Thyroid gland (tissue), 4 donors: ENCODE measurements at regions not wholly inside any gene's neighbourhood (a gene's known extent, or its start where the extent isn't known, plus 50 kb on each side); places are given as distances from the start of the nearest gene placed in this dataset.
A peak's percentile ranks its signal among the peaks of the same experiment; 100 is the strongest.

Source experiments
- DNase-seq, 2 donors: peaks; one replicate each; pipeline ENCODE4 v3.0.0-alpha.2; 2019
- H3K27ac ChIP-seq, 3 donors: fragments of 200-600 bp; sonication (generic); 1 replicate in 2 of 3; 2 replicates in 1 of 3; pipeline ENCODE4 v1.5.1; 2016 to 2019; ENCODE audit warnings: mild to moderate bottlenecking in 1 of 3, moderate library complexity in 1 of 3
- H3K27me3 ChIP-seq: fragments of 200-600 bp; sonication (generic); one replicate; pipeline ENCODE4 v1.5.1; 2019
- H3K36me3 ChIP-seq, 2 donors: fragments of 200-600 bp; sonication (generic); one replicate each; pipeline ENCODE4 v1.5.1; 2016 to 2019
- H3K4me1 ChIP-seq, 2 donors: fragments of 200-600 bp; sonication (generic); one replicate each; pipeline ENCODE4 v1.5.1; 2017 to 2019
- H3K4me3 ChIP-seq, 3 donors: fragments of 200-600 bp; sonication (generic); replicated peaks in 1 of 3; 1 replicate in 2 of 3; 2 replicates in 1 of 3; pipeline ENCODE4 v1.5.1; 2016; ENCODE audit warnings: mild to moderate bottlenecking in 1 of 3
- H3K9me3 ChIP-seq: fragments of 200-600 bp; sonication (generic); one replicate; pipeline ENCODE4 v1.5.1; 2017
- POLR2A ChIP-seq, 2 donors: fragments of 450-650 bp; IDR thresholded peaks; one replicate each; pipeline ENCODE4 v1.6.1; 2017; ENCODE audit warnings: antibody characterized with exemption in 2 of 2, mild to moderate bottlenecking in 2 of 2, moderate library complexity in 1 of 2
- WGBS, 2 donors: methylation state at CpG; one replicate each; pipeline ENCODE4 v1.1.5; 2017; 5-methylcytosine and 5-hydroxymethylcytosine counted together
- intact Hi-C: fragments of 100-400 bp; cut with DNase I; formaldehyde crosslinking; loops from one replicate; pipeline ENCODE4 v1.15.1; 2023
- TF ChIP-seq, protein P1 (sequence below), 6 experiments: fragments of 200-600 bp in 3 of 6; fragments of 450-650 bp in 3 of 6; sonication (generic) in 3 of 6; IDR thresholded peaks; one replicate each; pipeline ENCODE4 v1.5.1; 2016 to 2019; ENCODE audit warnings: antibody characterized with exemption in 6 of 6, mild to moderate bottlenecking in 2 of 6, inconsistent platforms in 1 of 6, moderate library complexity in 1 of 6

DNA sequence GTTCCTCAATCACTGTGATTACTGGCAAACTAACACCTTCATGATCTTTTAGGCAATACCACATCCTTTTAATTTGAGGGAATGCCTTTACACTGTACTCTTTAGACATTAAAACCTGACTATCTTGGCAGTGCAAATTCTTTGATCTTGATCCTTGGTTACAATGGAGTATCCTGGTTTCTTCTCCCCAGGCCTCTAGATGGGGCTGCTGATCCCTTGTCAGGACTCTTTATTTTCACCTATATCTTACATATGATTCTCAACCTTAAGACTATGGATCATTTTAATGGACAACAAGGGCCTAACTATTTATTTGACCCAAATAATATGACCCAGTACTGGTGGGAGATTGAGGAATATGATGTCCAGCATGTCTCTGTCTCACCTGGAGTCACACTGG, 1005.5 kb upstream of the INTU start:
- intact Hi-C loops: no loop called here
- no peaks in the 10 kb centered on the region for H3K36me3 ChIP-seq

DNA sequence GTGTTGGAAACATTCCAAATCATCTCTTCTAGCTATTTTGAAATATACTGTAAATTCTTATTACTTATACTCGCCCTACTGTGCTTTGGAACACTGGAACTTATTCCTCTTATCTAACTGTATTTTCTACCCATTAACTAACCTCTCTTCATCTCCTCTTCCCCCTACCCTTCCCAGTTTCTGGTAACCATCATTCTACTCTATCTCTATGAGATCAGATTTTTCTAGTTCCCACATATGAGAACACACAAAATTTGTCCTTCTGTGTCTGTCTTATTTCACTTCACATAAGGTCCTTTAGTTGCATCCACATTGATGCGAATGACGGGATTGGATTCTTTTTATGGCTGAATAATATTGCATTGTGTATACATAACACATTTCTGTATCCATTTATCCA, 1003.8 kb upstream of the INTU start:
- Histone ChIP-seq H3K36me3 (no peaks in the 10 kb centered on the region), H3K27ac (no peak overlapping the region), H3K9me3 (no peaks in the 10 kb centered on the region), H3K4me3 (no peak overlapping the region), H3K4me1 (no peaks in the 10 kb centered on the region), H3K27me3 (no peaks in the 10 kb centered on the region)
- TF ChIP-seq, protein P1, sequence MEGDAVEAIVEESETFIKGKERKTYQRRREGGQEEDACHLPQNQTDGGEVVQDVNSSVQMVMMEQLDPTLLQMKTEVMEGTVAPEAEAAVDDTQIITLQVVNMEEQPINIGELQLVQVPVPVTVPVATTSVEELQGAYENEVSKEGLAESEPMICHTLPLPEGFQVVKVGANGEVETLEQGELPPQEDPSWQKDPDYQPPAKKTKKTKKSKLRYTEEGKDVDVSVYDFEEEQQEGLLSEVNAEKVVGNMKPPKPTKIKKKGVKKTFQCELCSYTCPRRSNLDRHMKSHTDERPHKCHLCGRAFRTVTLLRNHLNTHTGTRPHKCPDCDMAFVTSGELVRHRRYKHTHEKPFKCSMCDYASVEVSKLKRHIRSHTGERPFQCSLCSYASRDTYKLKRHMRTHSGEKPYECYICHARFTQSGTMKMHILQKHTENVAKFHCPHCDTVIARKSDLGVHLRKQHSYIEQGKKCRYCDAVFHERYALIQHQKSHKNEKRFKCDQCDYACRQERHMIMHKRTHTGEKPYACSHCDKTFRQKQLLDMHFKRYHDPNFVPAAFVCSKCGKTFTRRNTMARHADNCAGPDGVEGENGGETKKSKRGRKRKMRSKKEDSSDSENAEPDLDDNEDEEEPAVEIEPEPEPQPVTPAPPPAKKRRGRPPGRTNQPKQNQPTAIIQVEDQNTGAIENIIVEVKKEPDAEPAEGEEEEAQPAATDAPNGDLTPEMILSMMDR (IDR thresholded peaks at IDR 0.05): no peak
- TF ChIP-seq POLR2A (IDR thresholded peaks at IDR 0.05): no peak
- no peak for DNase-seq
- WGBS, 2 donors: 92 to 94% methylated on average over 3 of the region's 3 CpGs
- intact Hi-C loops: no loop called here

More for the DNA sequence above, 1005.5 kb upstream of the INTU start:
- TF ChIP-seq, protein P1 (IDR thresholded peaks at IDR 0.05): peak in 2 of 6 experiments; percentile 5 to 21
- no peak for TF ChIP-seq POLR2A (IDR thresholded peaks at IDR 0.05)
- H3K27ac ChIP-seq: no peak overlapping the region
- no peaks in the 10 kb centered on the region for H3K9me3 ChIP-seq
- no peak for DNase-seq
- H3K4me3 ChIP-seq: no peak overlapping the region
- H3K4me1 ChIP-seq: no peaks in the 10 kb centered on the region
- no peaks in the 10 kb centered on the region for H3K27me3 ChIP-seq

DNA sequence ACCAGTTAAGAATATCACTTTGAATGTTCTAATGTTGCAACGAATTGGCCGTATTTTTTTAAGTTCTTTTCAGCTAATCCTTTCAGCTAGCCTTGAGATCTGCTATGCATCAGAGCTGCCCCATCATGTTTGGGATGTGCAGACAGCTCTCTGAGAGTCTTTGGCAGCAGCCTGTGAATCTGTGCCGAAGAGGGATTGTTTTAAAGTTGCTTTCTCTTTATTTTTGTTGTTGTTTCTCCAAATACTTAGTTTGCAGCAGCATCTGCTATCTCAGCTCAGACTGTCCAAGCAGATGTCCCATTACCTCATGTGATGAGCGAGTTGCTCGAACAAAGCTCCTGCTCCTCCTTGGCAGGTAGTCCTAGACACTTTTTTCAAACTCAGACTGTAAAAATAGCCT, 1002.5 kb upstream of the INTU start:
- no peak overlapping the region for H3K4me3 ChIP-seq
- DNase-seq: no peak
- H3K27ac ChIP-seq: no peak overlapping the region
- TF ChIP-seq POLR2A (IDR thresholded peaks at IDR 0.05): no peak
- TF ChIP-seq, protein P1 (IDR thresholded peaks at IDR 0.05): no peak
- H3K4me1 ChIP-seq: no peaks in the 10 kb centered on the region
- intact Hi-C loops: no loop called here
- 74 to 76% methylated on average over 5 of the region's 5 CpGs for WGBS, 2 donors
- H3K9me3 ChIP-seq: no peaks in the 10 kb centered on the region
- no peaks in the 10 kb centered on the region for H3K36me3 ChIP-seq
- H3K27me3 ChIP-seq: no peaks in the 10 kb centered on the region

DNA sequence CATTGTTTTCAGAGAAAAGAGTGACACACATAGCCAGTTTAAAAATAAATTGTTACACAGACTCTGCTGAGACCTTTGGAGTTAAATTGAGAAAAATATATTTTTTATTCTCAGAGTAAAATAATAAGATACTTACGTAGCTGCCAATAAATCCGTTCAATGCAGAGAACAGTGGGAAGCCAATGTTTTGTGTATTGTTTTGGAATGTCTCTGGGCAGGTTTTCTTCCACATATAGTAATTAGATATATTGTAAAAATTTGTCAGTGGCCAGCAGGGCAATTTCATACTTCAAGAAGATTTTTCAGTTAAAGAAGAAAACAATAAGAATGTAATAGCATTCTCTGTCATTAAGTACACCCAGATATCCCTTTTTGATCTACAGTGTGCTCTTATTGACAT, 999.5 kb upstream of the INTU start:
- H3K27ac ChIP-seq: no peak overlapping the region
- H3K4me3 ChIP-seq: no peak overlapping the region
- DNase-seq: no peak
- H3K27me3 ChIP-seq: no peaks in the 10 kb centered on the region
- intact Hi-C loops: no loop called here
- no peak for TF ChIP-seq POLR2A (IDR thresholded peaks at IDR 0.05)
- TF ChIP-seq, protein P1 (IDR thresholded peaks at IDR 0.05): no peak
- WGBS, 2 donors: 91 to 93% methylated on average over 2 of the region's 2 CpGs
- no peaks in the 10 kb centered on the region for H3K4me1 ChIP-seq
- H3K9me3 ChIP-seq: no peaks in the 10 kb centered on the region
- no peaks in the 10 kb centered on the region for H3K36me3 ChIP-seq

DNA sequence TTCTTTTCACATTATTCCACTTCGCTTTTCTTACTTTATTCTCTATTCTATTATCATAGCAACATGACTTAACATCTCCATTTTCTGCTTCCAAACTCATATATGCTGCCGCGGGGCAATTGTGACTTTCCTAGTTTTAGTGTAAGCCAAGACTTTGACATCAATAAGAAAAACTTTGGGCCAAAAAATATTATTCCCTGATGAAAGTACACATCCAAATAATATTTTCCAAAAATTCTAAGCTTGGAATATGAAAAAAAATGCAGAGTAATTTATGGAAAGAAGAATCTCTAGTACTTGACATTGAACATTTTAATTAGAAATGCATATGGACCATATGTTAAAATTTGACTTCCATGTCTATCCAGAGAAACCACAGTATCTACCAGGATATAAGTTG, 995.1 kb upstream of the INTU start:
- intact Hi-C loops: no loop called here
- Histone ChIP-seq H3K27ac (no peak overlapping the region), H3K27me3 (no peaks in the 10 kb centered on the region), H3K4me3 (no peak overlapping the region), H3K36me3 (no peaks in the 10 kb centered on the region), H3K4me1 (no peaks in the 10 kb centered on the region), H3K9me3 (no peaks in the 10 kb centered on the region)
- 79 to 94% methylated on average over 3 of the region's 3 CpGs for WGBS, 2 donors
- no peak for TF ChIP-seq POLR2A (IDR thresholded peaks at IDR 0.05)
- TF ChIP-seq, protein P1 (IDR thresholded peaks at IDR 0.05): no peak
- no peak for DNase-seq
